Heart right ventricle (tissue), 16 donors: ENCODE measurements at regions not wholly inside any gene's neighbourhood (a gene's known extent, or its start where the extent isn't known, plus 50 kb on each side); places are given as distances from the start of the nearest gene placed in this dataset.
A peak's percentile ranks its signal among the peaks of the same experiment; 100 is the strongest.

Experiments
- ATAC-seq, 8 donors: fragments of 200-7000 bp; cut with Tn5 transposase; one replicate each; pipeline ENCODE4 v1.9.1; 2020; ENCODE audit warnings: mild to moderate bottlenecking in 8 of 8, moderate library complexity in 8 of 8, moderate number of reproducible peaks in 1 of 8
- DNase-seq, 2 donors: peaks; one replicate each; pipeline ENCODE4 v3.0.0-alpha.2; 2020
- H3K27ac ChIP-seq, 10 donors: fragments of 200-600 bp; sonication (generic) in 2 of 10; one replicate each; pipeline versions ENCODE4 v1.5.0 to v1.8.0; 2020 to 2022; ENCODE audit warnings: mild to moderate bottlenecking in 3 of 10
- H3K27me3 ChIP-seq, 7 donors: fragments of 200-600 bp; one replicate each; pipeline ENCODE4 v1.8.0; 2021 to 2022; ENCODE audit warnings: mild to moderate bottlenecking in 2 of 7
- H3K36me3 ChIP-seq, 9 donors: fragments of 200-600 bp; sonication (generic) in 1 of 9; one replicate each; pipeline versions ENCODE4 v1.5.0 to v1.8.0; 2020 to 2022; ENCODE audit warnings: mild to moderate bottlenecking in 2 of 9
- H3K4me1 ChIP-seq, 9 donors: fragments of 200-600 bp; sonication (generic) in 1 of 9; one replicate each; pipeline versions ENCODE4 v1.5.0 to v1.8.0; 2020 to 2022; ENCODE audit warnings: mild to moderate bottlenecking in 4 of 9
- H3K4me3 ChIP-seq, 10 donors: fragments of 200-600 bp; sonication (generic) in 2 of 10; one replicate each; pipeline versions ENCODE4 v1.5.0 to v1.8.0; 2020 to 2022; ENCODE audit warnings: mild to moderate bottlenecking in 7 of 10, moderate library complexity in 2 of 10
- H3K9me3 ChIP-seq, 11 donors: fragments of 200-600 bp in 10 of 11; sonication (generic) in 2 of 11; one replicate each; pipeline versions ENCODE4 v1.5.0 to v1.8.0; 2013 to 2022; ENCODE audit warnings: mild to moderate bottlenecking in 2 of 11, control low read depth in 1 of 11, moderate library complexity in 1 of 11
- WGBS, 2 donors: extraction: QIAGEN DNeasy Blood & Tissue Kit; methylation state at CpG; one replicate each; pipeline ENCODE4 v1.1.7; 2013; ENCODE audit warnings: inconsistent platforms in 1 of 2; 5-methylcytosine and 5-hydroxymethylcytosine counted together
- intact Hi-C, 10 donors: fragments of 100-400 bp; cut with DNase I; formaldehyde crosslinking; loops; one replicate each; pipeline versions ENCODE4 v1.11.1 to v1.14.2; 2022
- TF ChIP-seq, protein P1 (sequence below), 9 donors: fragments of 200-600 bp; sonication (generic) in 2 of 9; IDR thresholded peaks; one replicate each; pipeline versions ENCODE4 v1.5.0 to v1.8.0; 2021 to 2022; ENCODE audit warnings: antibody characterized with exemption in 9 of 9, mild to moderate bottlenecking in 5 of 9, moderate library complexity in 1 of 9
- donor health status: Arrhythmogenic right ventricular cardiomyopathy.
- donor health status: ischemic (EF 13 %, LVEDD 7.1; RV severe dilation, severe dysfunction).
- donor health status: healthy with polysubstance abuse.
- donor health status: DM: no; HTN: yes; CAD: no.
- donor health status: DM: no; HTN: no; CAD: no.
- donor health status: ischemic (EF 25% LVEDD 6.9; RV normal size, moderate dysfunction).
- donor health status: ischemic (EF 25% LVEDD 5.7; RV mildly dilated, moderate dysfunction).
- donor health status: healthy.
- donor health status: DM: yes; HTN: yes; CAD: no.
- donor health status: Ischemic cardiomyopathy.
- donor health status: ischemic (EF 35%, LVEDD 5.7; RV mildly dilated, moderate dysfunction).
- donor health status: nonischemic (EF 11% LVEDD 7.7; RV severe dilation, severe dysfunction).
- donor health status: DM: yes; HTN: yes; CAD: no.
- donor health status: PGD.
- donor health status: ischemic (EF 29% LVEDD 5.4; RV normal size, mild dysfunction).
- donor health status: nonischemic (EF 23%, LVEDD 6.1; RV moderate dilation, normal function).

DNA sequence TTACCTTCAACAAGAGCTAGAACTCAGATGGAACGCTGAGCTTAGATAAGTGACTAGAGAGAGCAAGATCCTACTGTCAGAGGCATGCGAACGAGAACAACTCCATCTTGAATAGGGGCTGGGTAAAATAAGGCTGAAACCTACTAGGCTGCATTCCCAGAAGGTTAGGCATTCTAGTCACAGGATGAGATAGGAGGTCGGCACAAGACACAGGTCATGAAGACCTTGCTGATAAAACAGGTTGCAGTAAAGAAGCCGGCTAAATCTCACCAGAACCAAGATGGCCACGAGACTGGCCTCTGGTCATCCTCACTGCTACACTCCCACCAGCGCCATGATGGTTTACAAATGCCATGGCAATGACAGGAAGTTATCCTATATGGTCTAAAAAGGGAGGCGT, 59.6 kb upstream of the PLEKHG3 start:
- H3K27me3 ChIP-seq = no peaks in the 10 kb centered on the region
- ATAC-seq (no peak), DNase-seq (no peak)
- H3K27ac ChIP-seq = peak overlapping the region in 7 of 10 donors; percentile 48 to 78 (median 70)
- H3K4me3 ChIP-seq = no peak overlapping the region
- intact Hi-C loops = loop anchor here in 1 of 10 donors (5.0 kb wide), 1 partner anchor 217 kb away; no protein-coding TSS in a partner anchor
- H3K4me1 ChIP-seq = peaks cover 0 to 20% (median 13%) of the 10 kb centered on the region in 9 donors
- WGBS, 2 donors = 88 to 89% methylated on average over 8 of the region's 8 CpGs
- TF ChIP-seq, protein P1, sequence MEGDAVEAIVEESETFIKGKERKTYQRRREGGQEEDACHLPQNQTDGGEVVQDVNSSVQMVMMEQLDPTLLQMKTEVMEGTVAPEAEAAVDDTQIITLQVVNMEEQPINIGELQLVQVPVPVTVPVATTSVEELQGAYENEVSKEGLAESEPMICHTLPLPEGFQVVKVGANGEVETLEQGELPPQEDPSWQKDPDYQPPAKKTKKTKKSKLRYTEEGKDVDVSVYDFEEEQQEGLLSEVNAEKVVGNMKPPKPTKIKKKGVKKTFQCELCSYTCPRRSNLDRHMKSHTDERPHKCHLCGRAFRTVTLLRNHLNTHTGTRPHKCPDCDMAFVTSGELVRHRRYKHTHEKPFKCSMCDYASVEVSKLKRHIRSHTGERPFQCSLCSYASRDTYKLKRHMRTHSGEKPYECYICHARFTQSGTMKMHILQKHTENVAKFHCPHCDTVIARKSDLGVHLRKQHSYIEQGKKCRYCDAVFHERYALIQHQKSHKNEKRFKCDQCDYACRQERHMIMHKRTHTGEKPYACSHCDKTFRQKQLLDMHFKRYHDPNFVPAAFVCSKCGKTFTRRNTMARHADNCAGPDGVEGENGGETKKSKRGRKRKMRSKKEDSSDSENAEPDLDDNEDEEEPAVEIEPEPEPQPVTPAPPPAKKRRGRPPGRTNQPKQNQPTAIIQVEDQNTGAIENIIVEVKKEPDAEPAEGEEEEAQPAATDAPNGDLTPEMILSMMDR (IDR thresholded peaks at IDR 0.05) = no peak
- H3K9me3 ChIP-seq = peaks cover 0 to 5% (median 0%) of the 10 kb centered on the region in 11 donors
- H3K36me3 ChIP-seq = no peaks in the 10 kb centered on the region

DNA sequence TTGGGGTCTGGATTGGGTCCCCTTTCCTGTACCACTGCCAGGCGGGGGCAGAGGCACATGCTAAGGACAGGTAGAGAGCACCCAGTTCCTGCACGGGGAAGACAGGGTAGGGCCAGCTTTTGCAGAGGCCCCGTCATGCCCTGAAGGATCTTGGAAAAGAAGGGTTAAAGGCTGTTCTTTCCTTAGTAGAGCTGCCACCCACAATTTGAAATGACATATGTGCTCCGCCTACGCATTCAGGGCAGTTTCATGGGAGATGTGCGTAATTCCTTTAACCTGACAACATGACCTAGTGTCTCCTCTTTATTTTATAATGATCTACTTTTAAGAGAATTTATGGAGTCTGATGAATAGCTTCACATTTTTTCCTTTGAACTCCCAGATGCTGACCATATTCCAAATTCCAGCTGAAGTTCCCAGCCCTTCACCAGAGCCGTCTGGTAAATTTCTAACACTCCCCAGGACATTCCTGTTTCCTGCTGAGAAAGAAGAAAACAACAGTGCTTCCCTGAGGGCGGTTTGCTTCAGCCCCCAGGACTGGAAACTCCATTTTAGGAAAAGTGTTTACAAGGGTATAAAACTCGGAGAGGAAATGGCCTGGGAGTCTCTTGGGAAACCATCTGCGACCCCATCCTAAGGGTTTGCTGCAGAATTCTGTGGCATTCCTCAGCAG, 58.9 kb upstream of the PLEKHG3 start:
- DNase-seq (peak in 1 of 2 donors; percentile 43), ATAC-seq (peak; percentile 46 to 87 (median 76))
- no peak overlapping the region for H3K4me3 ChIP-seq
- H3K4me1 ChIP-seq = peaks cover 0 to 20% (median 13%) of the 10 kb centered on the region in 9 donors
- H3K27me3 ChIP-seq = no peaks in the 10 kb centered on the region
- H3K9me3 ChIP-seq = peaks cover 0 to 5% (median 0%) of the 10 kb centered on the region in 11 donors
- no peaks in the 10 kb centered on the region for H3K36me3 ChIP-seq
- H3K27ac ChIP-seq = peak overlapping the region in 8 of 10 donors; percentile 48 to 78 (median 70)
- TF ChIP-seq, protein P1 (IDR thresholded peaks at IDR 0.05) = no peak
- 43 to 56% methylated on average over 10 of the region's 10 CpGs for WGBS, 2 donors
- intact Hi-C loops = no loop called here

GRCh38 chr14:64646103-64646502, 58.1 kb upstream of the PLEKHG3 start:
- H3K9me3 ChIP-seq = peaks cover 0 to 5% (median 0%) of the 10 kb centered on the region in 11 donors
- no peak for ATAC-seq

GRCh38 chr14:64649383-64649998, 54.7 kb upstream of the PLEKHG3 start:
- Histone ChIP-seq H3K27ac (no peak overlapping the region), H3K4me1 (peaks cover 0 to 30% (median 17%) of the 10 kb centered on the region in 9 donors), H3K36me3 (no peaks in the 10 kb centered on the region), H3K27me3 (no peaks in the 10 kb centered on the region), H3K9me3 (no peaks in the 10 kb centered on the region), H3K4me3 (no peak overlapping the region)
- TF ChIP-seq, protein P1 (IDR thresholded peaks at IDR 0.05) = no peak
- peak in 1 of 8 donors; percentile 33 for ATAC-seq
- 48 to 49% methylated on average over 13 of the region's 13 CpGs for WGBS, 2 donors
- no peak for DNase-seq
- intact Hi-C loops = no loop called here

More at GRCh38 chr14:64646103-64646502, 58.1 kb upstream of the PLEKHG3 start:
- no peak for DNase-seq
- 56 to 73% methylated on average over 5 of the region's 5 CpGs for WGBS, 2 donors
- intact Hi-C loops = no loop called here
- Histone ChIP-seq H3K36me3 (no peaks in the 10 kb centered on the region), H3K4me3 (no peak overlapping the region), H3K27ac (peak overlapping the region in 8 of 10 donors; percentile 23 to 78 (median 70)), H3K27me3 (no peaks in the 10 kb centered on the region), H3K4me1 (peaks cover 0 to 20% (median 13%) of the 10 kb centered on the region in 9 donors)
- TF ChIP-seq, protein P1 (IDR thresholded peaks at IDR 0.05) = no peak
